GM21515 (cell line): ENCODE measurements at regions not wholly inside any gene's neighbourhood (a gene's known extent, or its start where the extent isn't known, plus 50 kb on each side); places are given as distances from the start of the nearest gene placed in this dataset.
"Not testable (repeated sequence)": the region's sequence is repeated elsewhere in the genome, so short reads cannot be mapped to it uniquely, and the experiment has no call there.

Experiments used
- ATAC-seq: cut with Tn5 transposase; IDR thresholded peaks from one replicate; pipeline ENCODE4 v1.9.1; 2021; ENCODE audit not compliant: unreplicated experiment

- no peak for ATAC-seq
These were observed 187.8 kb upstream of the TTC14 start for GRCh38 chr3:180414157-180414556.

GRCh38 chr3:180416111-180416594, 185.8 kb upstream of the TTC14 start:
- no peak for ATAC-seq

DNA sequence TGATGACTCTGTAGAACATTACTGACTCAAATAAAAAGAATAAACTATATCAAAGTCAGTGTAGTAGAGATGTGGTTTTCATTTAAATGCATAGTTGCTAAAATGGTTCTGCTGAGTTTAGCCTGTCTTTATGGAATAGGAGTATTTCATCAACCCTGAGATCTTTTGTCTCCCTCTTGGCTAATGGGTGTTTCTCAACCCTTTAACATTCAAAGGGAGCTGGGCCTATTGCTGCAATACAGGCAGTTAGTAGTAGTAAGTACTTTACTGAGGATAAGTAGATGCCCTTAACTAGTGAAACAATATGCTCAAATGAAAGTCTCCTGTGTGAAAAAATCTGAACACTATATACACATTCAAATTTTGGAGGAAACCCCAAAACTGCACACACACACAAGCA, 184.7 kb upstream of the TTC14 start:
- no peak for ATAC-seq

DNA sequence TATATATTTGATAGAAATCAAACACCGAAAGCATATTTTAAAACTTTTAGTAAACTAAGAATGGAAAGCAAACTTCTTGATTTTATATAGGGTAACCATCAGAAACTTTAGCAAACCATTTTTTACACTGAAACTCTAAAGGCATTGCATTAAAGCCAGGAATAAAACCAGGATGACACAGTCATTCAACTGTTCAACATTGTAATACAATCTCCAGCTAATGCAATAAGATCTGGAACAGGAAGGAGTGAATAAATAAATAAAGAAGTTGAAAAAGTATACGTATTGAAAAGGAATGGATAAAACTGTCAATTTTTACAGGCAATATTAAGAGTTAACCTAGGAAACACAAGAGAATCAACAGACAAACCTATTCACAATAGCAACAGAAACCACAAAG, 181.9 kb upstream of the TTC14 start:
- no peak for ATAC-seq

- no peak for ATAC-seq
These were observed 181.2 kb upstream of the TTC14 start for GRCh38 chr3:180420804-180421203.

DNA sequence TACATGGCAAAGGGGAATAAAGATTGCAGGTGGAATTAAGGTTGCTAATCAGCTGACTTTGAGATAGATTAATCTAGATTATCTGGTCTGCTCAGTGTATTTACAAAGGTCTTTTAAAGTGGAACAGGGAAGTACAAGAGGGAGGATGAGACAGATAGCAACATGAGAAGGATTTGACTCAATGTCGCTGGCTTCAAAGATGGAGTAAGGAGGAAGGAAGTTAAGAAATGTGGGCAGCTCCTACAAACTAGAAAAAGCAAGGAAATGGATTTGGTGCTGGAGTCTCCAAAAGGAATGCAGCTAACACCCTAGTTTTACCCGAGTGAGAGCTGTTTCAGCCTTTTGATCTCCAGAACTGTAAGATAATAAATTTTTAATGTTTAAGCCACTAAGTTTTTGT, 180.7 kb upstream of the TTC14 start:
- no peak for ATAC-seq

DNA sequence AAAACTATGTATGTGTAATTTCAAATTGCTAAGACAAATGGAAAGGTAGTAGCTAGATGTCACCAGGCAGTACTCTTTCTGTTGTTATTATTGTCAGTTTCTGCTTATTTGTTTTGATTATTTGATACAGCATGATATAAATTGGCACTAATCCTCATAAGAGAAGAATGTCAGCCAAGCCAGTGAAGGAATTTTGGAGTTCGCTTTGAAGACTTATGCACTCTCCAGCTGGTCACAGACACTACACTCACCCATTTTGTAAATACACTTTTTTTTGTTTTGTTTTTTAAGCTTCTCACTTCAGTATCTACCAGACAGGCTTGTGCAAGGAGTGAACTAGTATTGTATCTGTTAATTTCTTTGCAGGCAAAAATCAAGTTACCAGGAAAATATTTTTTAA, 180.2 kb upstream of the TTC14 start:
- no peak for ATAC-seq

- not testable (repeated sequence) for ATAC-seq
These were observed 177.7 kb upstream of the TTC14 start for GRCh38 chr3:180424305-180424704.

DNA sequence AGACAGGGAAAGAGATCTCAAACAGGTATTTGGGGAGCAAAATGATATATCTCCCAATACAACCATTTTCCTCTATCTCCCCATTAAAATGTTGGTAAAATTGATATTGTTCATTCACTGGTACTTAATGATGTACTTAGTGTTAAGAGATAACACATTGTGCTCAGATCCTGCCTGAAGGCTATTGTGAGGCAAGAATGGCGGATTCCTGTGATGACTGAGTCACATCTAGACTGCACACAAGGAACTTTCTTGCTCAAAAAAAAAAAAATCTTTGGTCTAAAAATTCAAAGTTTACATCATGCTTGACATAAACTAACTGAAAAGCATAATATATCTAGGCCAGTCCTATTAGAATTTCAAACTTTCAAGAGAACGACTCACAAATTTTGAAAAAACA, 171.1 kb upstream of the TTC14 start:
- no peak for ATAC-seq

DNA sequence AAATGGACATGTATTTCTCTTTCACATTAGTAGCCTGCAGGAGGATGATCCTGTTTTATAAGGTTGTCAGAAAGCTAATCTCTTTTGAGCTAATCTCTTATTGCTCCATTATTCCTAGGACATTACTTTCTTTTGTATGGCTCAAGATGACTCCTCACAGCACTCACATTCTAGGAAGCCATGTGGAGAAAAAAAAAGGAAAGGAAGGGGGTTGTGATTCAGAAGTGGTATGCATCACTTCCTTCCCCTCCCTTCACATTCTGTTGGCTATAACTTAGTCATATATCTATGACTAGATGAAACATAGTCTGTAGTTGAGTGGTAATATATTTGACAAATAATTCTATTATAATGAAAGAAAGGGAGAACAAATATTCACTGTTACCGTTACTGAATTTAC, 168.8 kb upstream of the TTC14 start:
- ATAC-seq: no peak

- no peak for ATAC-seq
These were observed 154.8 kb upstream of the TTC14 start for GRCh38 chr3:180447136-180447535.

DNA sequence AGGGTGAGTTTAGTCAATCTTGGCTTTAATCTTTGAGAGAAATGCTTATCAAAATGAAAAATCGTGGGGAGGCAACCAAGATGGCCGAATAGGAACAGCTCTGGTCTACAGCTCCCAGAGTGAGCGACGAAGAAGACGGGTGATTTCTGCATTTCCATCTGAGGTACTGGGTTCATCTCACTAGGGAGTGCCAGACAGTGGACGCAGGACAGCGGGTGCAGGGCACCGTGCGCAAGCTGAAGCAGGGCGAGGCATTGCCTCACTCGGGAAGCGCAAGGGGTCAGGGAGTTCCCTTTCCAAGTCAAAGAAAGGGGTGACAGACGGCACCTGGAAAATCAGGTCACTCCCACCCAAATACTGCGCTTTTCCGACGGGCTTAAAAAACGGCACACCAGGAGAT, 153.6 kb upstream of the TTC14 start:
- ATAC-seq: not testable (repeated sequence)

DNA sequence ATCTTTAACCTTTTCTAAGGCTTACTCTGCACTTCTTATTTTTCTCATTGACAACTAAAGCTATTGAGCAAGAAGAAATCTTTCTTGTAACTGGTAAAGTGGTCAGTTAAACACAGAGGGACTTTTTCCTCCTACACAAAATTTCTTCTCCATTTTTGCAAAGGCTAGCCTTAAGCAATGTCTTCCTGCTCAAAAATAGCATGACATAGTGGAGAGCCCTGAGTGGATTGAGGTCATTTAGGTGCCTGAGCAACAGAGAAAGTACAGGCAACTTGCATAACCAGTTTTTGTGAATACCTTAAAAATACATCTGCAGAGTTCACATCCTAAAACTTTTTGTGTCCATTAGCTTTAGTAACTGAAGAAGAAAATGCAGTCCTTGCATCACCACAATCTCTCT, 144.7 kb upstream of the TTC14 start:
- no peak for ATAC-seq

GRCh38 chr3:180466401-180467011, 135.5 kb upstream of the TTC14 start:
- no peak for ATAC-seq

- no peak for ATAC-seq
These were observed 134.8 kb upstream of the TTC14 start for GRCh38 chr3:180467177-180467576.

DNA sequence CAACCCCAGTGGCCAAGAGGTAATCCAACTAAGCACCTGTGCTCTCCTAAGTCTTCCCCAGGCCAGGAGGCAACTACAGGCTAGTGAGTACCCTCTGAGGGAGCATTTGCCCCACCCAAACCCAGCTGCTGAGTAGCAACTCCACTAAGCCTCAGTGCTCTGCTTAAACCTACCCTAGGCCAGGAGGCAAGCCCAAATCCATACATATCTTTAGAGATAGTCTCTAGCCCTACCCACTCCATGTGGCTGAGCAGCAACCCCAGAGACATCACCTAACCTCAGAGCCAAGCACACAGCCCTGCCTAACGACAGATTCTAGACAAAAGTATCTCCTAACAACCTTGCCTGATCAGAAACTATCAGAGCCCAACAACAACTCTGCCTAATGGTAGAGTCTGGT, 132.8 kb upstream of the TTC14 start:
- ATAC-seq: no peak

- ATAC-seq: no peak
These were observed 123.3 kb upstream of the TTC14 start for GRCh38 chr3:180478695-180479094.

DNA sequence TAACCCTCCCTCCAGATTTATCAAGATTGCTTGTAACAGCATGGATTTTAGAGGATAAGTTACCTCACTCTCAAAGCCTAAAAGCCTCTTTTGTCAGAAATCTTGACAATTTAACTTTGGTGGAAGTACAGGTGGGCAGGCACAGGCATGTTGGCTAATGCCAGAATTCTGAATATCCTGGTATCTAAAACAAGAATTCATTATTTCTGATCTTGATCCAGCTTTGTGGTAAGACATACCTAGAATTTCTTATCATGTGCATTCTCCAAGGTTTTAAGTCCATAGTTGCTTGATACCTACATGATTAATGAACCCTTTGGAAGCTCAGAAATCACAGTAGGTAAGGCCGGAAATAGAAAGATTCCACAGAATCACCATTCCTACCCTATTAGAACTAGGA, 109.9 kb upstream of the TTC14 start:
- no peak for ATAC-seq

DNA sequence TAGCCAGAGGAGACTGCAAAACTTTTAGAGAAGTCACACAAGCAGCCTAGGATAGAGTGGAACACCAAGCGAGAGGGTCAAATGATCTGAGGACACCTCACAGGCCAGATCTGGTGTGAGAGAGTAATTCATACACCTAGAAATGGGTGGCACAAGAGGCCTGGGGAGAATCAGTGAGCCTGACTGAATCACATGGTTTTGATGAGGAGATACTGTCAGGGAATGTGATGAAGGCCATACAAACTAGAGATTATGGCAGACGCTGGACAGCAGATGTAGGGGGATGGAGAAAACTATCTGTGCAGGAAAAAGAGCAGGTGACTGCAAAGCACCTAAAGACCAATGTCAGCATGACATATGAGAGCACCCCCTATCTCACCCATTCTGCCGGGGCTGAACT, 105.0 kb upstream of the TTC14 start:
- no peak for ATAC-seq

DNA sequence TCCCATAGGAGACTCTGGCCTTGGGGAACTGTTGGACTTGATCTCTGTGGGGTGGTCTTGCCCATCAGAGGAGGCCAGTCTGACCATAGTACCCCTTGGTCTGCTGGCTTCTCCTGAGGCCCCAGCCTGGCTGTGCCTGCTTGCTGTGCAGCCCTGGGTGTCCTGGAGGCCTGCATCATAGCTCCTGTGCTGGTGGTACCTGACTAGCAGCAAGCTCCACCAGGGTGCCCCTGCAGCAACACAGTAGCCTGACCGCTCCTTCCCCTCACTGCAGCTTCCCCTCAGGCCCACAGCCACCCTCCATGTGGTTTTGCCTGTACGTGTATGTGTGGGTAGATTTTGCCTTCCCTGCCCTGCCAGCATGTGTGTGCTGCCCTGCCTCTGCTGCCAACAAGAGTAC, 85.6 kb upstream of the TTC14 start:
- ATAC-seq: no peak

DNA sequence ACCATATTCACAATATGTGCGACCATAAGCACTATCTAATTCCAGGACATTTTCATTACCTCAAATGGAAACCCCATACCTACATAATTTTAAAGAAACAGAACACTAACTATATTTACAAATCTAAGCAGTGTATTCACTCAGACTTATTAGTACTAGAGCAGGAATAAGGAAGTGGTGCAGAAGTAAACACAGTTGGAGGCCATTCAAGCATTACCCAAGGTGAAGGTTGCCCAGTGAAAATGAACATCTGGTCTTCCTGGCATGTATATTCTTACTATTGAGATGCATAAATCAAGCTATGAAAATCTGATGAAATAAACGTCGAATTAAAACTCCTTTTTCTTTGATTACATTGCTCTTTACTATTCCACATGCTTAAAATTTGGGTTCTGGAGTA, 78.9 kb upstream of the TTC14 start:
- ATAC-seq: no peak

DNA sequence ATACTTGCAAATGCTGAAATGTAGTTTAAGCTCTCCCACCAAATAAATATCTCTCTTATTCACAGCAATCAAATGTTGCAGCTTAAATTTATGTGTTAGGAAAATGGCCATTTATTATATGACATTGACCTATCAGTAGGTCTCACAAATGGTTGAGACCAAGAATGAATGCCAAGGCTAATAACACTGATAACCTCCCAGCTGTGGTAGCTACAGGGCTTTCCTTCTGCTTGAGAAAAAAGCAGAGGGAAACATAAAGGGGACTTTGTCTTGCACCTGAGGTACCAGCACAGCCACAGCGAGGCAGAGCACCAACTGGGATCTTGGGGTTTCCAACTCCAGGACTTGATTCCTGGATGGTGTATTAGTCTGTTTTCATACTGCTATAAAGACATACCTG, 73.1 kb upstream of the TTC14 start:
- no peak for ATAC-seq

- no peak for ATAC-seq
These were observed 72.2 kb upstream of the TTC14 start for GRCh38 chr3:180529778-180530177.

DNA sequence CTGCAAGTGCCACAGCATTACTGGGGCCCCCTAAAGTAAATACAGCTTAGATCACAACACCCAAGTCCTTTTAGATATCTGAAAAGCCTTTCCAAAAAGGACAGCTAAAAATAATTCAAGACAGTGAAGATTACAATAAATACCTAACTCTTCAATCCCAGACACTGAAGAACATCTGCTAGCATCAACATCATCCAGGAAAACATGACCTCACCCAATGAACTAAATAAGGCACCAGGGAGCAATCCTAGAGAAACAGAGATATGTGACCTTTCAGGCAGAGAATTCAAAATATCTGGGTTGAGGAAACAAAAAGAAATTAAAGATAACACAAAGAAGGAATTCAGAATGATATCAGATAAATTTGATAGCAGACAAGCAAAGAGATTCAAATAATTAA, 71.7 kb upstream of the TTC14 start:
- ATAC-seq: no peak
